DMS153 treated with DMSO at 0.1 percent for 48 hours (cell line): ENCODE measurements at regions not wholly inside any gene's neighbourhood (a gene's known extent, or its start where the extent isn't known, plus 50 kb on each side); places are given as distances from the start of the nearest gene placed in this dataset.
"Not testable (repeated sequence)": the region's sequence is repeated elsewhere in the genome, so short reads cannot be mapped to it uniquely, and the experiment has no call there.

Source experiments
- DNase-seq: peaks from one replicate; lab custom pipeline; 2025; ENCODE audit not compliant: unreplicated experiment; lab: John Stamatoyannopoulos, UW

DNA sequence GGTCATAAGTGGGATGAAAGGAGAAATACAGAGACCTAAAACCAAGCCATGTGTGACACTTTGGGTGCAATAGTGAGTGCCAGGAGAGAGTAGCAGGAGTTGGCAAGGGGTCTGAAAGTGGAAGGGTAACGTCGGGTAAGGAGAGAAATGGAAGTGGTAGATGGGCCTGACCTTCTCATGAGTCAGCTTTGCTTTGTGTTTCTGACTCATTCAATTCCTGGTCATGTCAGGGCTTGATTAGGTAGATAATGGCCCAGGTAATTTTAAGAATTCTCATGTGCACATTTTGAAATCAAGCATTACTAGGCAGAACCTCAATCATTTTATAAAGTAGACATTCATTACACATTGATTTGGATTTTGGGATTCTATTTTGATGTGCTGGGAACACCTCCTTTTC lies 262.5 kb downstream of the SOX2 start:
- peak; percentile 20 for DNase-seq

GRCh38 chr3:181976526-181976925 lies 264.8 kb downstream of the SOX2 start:
- DNase-seq = no peak

GRCh38 chr3:181985386-181985785 lies 273.7 kb downstream of the SOX2 start:
- DNase-seq = no peak

- DNase-seq = no peak
Observed at GRCh38 chr3:181987736-181988135, 276.0 kb downstream of the SOX2 start.

- DNase-seq = no peak
Observed at GRCh38 chr3:181998828-181999227, 287.1 kb downstream of the SOX2 start.

- DNase-seq = no peak
Observed at GRCh38 chr3:181999314-181999713, 287.6 kb downstream of the SOX2 start.

GRCh38 chr3:182000447-182000846 lies 288.7 kb downstream of the SOX2 start:
- no peak for DNase-seq

- no peak for DNase-seq
Observed at GRCh38 chr3:182005219-182005618, 293.5 kb downstream of the SOX2 start.

DNA sequence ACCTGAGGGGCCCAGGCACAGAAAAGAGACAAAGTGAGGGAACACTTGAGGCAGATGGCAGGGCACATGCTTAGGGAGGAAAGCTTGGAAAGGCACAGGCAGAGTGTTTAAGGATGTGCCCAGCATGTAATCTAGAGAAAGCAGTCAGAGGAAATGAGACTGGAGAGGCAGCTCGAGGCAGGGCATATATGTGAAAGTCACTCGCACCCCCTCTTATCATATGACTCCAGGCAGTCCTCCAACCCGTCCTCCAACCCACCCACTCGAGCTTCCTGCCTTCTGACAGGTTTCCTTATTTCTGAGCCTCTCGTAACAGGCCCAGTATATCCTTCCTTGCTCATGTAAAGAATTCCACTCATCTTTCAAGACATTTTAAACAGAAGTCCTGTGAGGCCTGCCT lies 294.0 kb downstream of the SOX2 start:
- no peak for DNase-seq

DNA sequence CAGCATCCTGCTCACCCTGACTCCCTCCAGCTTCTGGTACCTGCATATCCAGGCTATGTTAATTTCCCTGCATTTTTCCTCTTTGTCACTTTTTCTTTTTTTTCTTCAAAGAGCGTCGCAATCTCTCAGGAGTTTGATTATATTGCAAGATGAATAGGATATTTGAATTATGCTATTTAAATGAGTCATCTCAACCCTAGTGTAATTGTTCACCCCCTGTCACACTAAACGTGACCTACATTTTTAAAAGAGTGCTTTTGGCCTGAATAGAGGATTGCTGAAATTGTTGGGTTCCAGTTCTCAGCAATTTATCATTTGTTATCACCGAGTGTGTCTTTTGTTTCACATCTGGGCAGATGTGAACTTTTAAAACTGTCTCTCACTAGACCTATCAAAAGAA lies 294.7 kb downstream of the SOX2 start:
- DNase-seq = no peak

GRCh38 chr3:182007441-182007840 lies 295.7 kb downstream of the SOX2 start:
- no peak for DNase-seq

DNA sequence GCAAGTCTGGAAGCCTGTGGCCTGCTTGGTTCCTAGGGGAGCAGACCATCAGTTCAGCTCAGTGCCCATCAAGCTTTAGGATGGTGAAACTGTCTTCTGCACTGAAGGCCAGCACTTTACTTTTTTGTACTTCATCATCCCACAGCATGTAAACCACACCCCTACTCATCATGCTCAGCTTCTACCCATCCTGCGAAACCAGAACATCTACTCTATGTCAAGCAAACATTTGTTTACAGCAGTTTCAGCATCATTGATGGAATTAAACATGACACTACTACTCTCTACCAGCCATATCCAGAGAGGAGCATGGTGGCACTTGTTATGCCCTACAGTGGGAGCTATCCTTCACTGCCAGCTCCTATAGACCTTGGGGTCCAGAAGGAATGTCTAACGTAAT lies 306.6 kb downstream of the SOX2 start:
- no peak for DNase-seq

DNA sequence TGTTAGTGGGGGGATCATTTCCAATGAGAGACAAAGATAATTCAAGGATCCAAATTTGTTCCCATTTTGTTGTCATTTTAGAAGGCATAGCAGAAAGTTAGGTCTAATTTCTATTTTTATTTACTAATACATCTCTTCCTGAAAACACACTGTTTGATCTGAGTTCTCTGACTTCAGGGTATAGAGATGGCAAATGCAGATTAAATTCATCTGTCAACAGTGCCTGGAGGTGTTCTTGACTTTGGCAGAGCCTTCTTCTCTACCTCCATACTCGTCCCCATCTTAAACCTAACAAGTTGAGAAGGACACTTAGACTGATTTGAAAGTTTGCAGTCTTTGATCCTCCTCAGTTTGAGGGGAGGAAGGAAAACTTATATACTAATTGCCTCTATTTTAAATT lies 308.2 kb downstream of the SOX2 start:
- no peak for DNase-seq

DNA sequence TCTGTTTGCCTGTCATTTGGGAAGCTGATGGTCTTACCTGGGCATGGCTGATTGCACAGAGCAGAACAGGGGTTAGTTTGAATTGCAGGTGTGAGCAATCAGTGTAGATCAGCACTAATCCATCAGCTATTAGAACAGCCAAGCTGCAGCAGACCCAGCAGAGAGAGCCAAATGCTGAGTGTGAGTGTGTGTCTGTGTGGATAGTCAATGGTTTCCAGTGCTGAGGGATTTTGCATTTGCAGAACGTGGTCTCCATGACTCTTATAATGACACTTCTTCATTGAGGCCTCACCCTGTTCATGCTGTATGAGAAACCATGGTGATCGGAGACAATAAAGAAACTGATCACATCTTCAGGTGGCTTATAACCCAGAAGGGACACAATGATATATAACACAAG lies 312.1 kb downstream of the SOX2 start:
- DNase-seq = no peak

- DNase-seq = no peak
Observed at GRCh38 chr3:182027366-182027765, 315.6 kb downstream of the SOX2 start.

DNA sequence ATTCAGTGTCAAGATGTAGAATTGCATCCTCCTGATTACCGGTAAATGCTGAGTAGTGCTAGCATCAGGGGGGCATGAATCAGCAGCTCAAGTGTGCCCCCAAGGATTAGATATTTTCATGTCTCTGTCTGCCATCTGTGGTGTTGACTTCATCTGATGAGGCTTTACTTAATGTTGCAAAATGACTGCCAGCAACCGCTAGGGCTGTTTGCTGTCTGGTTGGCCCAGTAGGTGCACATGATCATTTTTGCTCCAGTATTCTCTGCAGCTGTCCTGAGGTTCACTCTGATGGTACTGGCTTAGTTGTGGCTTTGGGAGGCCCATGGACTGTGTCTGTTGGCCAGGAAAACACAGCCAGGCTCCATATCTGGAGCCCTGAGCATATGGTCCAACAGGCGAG lies 316.4 kb downstream of the SOX2 start:
- DNase-seq = no peak

DNA sequence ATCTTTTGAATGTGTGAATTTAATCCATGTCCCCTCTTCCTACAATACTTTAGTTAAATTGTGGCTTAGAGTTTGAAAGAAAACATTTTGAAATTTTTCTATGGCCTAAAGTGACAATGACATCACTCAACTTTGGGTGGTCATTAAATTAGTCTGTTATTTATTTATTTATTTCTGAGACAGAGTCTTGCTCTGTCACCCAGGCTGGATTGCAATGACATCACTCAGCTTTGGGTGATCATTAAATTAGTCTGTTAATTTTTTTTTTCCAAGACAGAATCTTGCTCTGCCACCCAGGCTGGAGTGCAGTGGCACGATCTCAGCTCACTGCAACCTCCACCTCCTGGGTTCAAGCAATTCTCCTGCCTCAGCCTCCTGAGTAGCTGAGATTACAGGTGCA lies 322.5 kb downstream of the SOX2 start:
- DNase-seq = not testable (repeated sequence)

DNA sequence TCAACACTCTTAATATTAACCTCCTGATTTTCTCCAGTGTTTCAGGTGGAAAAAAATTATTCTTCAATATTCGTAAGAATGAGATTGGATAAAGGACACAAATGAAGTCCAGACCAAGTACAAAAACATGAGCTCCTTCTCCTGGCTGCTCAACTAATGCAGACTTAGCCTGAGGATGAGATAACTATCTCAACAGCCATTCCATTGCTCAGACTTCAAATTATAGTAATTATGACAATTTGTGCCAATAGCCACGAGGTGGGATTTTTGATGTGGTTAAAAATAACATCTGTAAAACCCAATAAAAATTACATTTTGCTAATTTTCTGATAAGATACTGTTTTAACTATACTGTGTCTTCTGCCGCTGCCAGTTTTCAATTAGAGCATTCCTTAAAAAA lies 323.6 kb downstream of the SOX2 start:
- DNase-seq = no peak

- no peak for DNase-seq
Observed at GRCh38 chr3:182036382-182036781, 324.7 kb downstream of the SOX2 start.

- DNase-seq = no peak
Observed at GRCh38 chr3:182041668-182042291, 330.1 kb downstream of the SOX2 start.

DNA sequence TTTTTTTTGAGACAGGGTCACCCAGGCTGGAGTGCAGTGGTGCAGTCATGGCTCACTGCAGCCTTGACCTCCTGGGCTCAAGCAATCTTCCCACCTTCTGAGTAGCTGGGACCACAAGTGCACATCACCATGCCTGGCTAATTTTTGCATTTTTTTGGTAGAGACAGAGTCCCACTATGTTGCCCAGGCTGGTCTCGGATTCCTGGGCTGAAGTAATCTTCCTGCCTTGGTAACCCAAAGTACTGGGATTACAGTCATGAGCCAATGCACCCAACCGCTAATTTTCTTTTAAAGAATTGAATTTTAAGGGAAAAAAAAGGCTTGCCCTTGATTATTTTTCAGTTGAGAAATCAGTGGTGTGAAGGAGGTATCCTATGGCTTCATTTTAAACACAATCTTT lies 334.0 kb downstream of the SOX2 start:
- no peak for DNase-seq

- DNase-seq = peak; percentile 8
Observed at GRCh38 chr3:182046166-182046764, 334.5 kb downstream of the SOX2 start.

DNA sequence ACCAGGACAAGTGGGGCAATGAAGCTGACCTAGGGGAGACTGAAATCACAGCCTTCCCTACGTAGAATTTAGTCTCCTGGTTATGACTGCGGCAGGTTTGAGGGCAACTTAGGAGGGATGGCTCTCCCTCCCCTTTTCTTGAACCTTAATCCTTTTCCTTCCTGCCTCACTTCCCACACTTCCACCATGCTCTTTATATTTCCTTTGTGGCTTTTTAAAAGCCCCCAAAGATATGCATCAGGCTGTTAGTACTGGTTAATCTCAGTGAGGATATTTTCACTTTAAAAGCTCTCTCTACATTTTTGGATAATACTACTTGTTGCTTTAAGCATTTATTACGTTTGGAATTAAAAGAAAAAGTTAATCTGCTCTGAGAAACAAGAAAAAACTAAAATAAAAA lies 339.2 kb downstream of the SOX2 start:
- no peak for DNase-seq
